OCI-LY3 (cell line): ENCODE measurements at regions not wholly inside any gene's neighbourhood (a gene's known extent, or its start where the extent isn't known, plus 50 kb on each side); places are given as distances from the start of the nearest gene placed in this dataset.

ENCODE experiments used
- H2AFZ ChIP-seq: fragments of 200-600, 300-600 bp; shearing (Covaris generic); 2 replicates; pipeline ENCODE4 v1.6.0; 2014; ENCODE audit warnings: antibody characterized with exemption, low read depth, low read length
- H3K27ac ChIP-seq: fragments of 200-600, 300-600 bp; sonication (generic); 2 replicates; pipeline ENCODE4 v1.5.1; 2014; ENCODE audit warnings: mild to moderate bottlenecking, low read length, moderate library complexity, mixed read lengths
- H3K27me3 ChIP-seq: fragments of 200-600, 300-600 bp; sonication (generic); 2 replicates; pipeline ENCODE4 v1.6.1; 2014; ENCODE audit warnings: low read depth, low read length, mixed read lengths
- H3K36me3 ChIP-seq: fragments of 200-600, 300-600 bp; sonication (generic); replicated peaks from 2 replicates; pipeline ENCODE3; 2014; ENCODE audit warnings: low read depth, low read length, mixed read lengths
- H3K4me1 ChIP-seq: fragments of 300-600, 200-600 bp; sonication (generic); 2 replicates; pipeline ENCODE4 v1.6.1; 2014; ENCODE audit warnings: low read length, mixed read lengths
- H3K4me2 ChIP-seq: fragments of 200-600, 300-600 bp; sonication (generic); 2 replicates; pipeline ENCODE4 v1.6.1; 2014; ENCODE audit warnings: low read length, mixed read lengths
- H3K4me3 ChIP-seq: fragments of 300-600, 200-600 bp; sonication (generic); 2 replicates; pipeline ENCODE4 v1.5.1; 2014; ENCODE audit warnings: antibody characterized with exemption, mild to moderate bottlenecking, low read length, moderate library complexity
- H3K79me2 ChIP-seq: fragments of 300-600, 200-600 bp; shearing (Covaris generic); 2 replicates; pipeline ENCODE4 v1.6.1; 2014; ENCODE audit warnings: mild to moderate bottlenecking, low read length, mixed read lengths
- H3K9ac ChIP-seq: fragments of 300-600, 200-600 bp; shearing (Covaris generic); 2 replicates; pipeline ENCODE4 v1.6.0; 2014; ENCODE audit warnings: mild to moderate bottlenecking, low read length, moderate library complexity
- H3K9me3 ChIP-seq: fragments of 200-600, 300-600 bp; shearing (Covaris generic); 2 replicates; pipeline ENCODE4 v1.6.1; 2014; ENCODE audit warnings: low read length, mixed read lengths; ENCODE audit not compliant: insufficient read depth
- H4K20me1 ChIP-seq: fragments of 200-600, 300-600 bp; sonication (generic); 2 replicates; pipeline ENCODE4 v1.6.1; 2016; ENCODE audit warnings: low read length, mixed read lengths; ENCODE audit not compliant: insufficient read depth
- CTCF ChIP-seq: fragments of 200-600, 300-600 bp; sonication (generic); IDR thresholded peaks from 2 replicates; pipeline ENCODE4 v1.5.1; 2014; ENCODE audit warnings: antibody characterized with exemption, low read length, low read depth
- EZH2phosphoT487 ChIP-seq: fragments of 200-600 bp; shearing (Covaris generic); IDR thresholded peaks from 2 replicates; pipeline ENCODE4 v1.6.1; 2018; ENCODE audit warnings: antibody characterized with exemption, mixed run types, low read depth

DNA sequence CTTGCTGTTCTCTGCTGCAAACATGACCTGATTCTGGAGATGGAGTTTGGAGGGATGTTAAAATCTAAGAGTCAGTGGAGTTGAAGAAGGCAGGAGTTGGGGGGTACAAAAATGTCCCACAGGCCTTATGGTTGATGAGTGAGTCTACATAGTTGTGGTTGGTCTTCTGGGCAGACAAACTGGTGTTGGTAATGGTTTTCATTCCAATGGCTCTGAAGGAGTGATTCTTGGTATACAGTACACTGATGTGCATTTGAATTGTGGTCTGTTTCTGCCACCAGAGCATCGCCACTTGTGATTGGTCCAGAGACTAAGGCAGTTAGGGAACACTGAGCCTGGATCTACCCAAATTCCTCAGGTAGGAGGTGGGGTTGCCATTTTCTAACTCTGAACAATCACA lies 514.1 kb upstream of the CFAP20DC start:
- Histone ChIP-seq H3K27me3 (no peaks in the 10 kb centered on the region), H3K9me3 (peaks cover 11% of the 10 kb centered on the region; the same call in 1 of the 2 replicates), H3K4me1 (peaks cover 51% of the 10 kb centered on the region), H3K27ac (no peak overlapping the region), H3K36me3 (peaks cover 4% of the 10 kb centered on the region), H3K9ac (no peak overlapping the region), H2AFZ (no peak overlapping the region), H4K20me1 (no peaks in the 10 kb centered on the region), H3K4me3 (no peak overlapping the region), H3K4me2 (no peak overlapping the region), H3K79me2 (no peaks in the 10 kb centered on the region)
- TF ChIP-seq EZH2phosphoT487 (no peak), CTCF (no peak)

DNA sequence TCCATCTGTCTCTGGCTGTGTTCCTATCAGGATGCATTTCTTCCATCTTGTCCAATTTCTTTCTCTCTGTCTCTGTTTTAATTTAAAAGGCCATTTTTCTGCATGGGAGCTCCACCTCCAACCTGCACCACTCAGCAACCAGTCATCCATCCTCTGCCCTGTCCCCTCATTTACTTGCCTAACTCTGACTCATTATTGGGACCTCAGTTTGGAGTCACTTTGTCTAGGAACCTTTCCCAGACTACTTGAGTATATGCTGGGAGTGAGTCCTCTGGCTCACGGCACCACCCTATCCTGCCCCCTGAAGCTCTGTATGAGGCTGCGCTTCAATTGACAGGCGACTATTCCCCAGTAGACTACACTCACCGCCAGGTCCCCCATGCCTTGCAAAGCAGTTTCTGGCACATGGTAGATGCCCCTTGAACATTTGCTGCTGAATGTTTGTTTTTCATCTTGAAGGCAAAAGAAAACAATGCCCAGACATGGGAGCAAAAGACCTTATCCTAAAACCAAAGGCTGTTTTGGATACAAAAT lies 513.3 kb upstream of the CFAP20DC start:
- Histone ChIP-seq H3K4me2 (no peak overlapping the region), H3K9ac (no peak overlapping the region), H3K4me1 (peaks cover 48% of the 10 kb centered on the region), H3K79me2 (no peaks in the 10 kb centered on the region), H3K27ac (no peak overlapping the region), H4K20me1 (no peaks in the 10 kb centered on the region), H3K9me3 (peaks cover 11% of the 10 kb centered on the region; the same call in 1 of the 2 replicates), H3K27me3 (no peaks in the 10 kb centered on the region), H2AFZ (no peak overlapping the region), H3K4me3 (no peak overlapping the region), H3K36me3 (peaks cover 4% of the 10 kb centered on the region)
- TF ChIP-seq CTCF (no peak), EZH2phosphoT487 (no peak)

- no peaks in the 10 kb centered on the region for H3K27me3 ChIP-seq
- no peak overlapping the region for H2AFZ ChIP-seq
- TF ChIP-seq CTCF (no peak), EZH2phosphoT487 (no peak)
- H3K27ac ChIP-seq = peak overlapping the region; percentile 13; the same call in 1 of the 2 replicates
- peaks cover 4% of the 10 kb centered on the region for H3K36me3 ChIP-seq
- no peak overlapping the region for H3K4me2 ChIP-seq
- no peak overlapping the region; the same call in 1 of the 2 replicates for H3K9ac ChIP-seq
- peaks cover 18% of the 10 kb centered on the region; the same call in 1 of the 2 replicates for H3K9me3 ChIP-seq
- no peaks in the 10 kb centered on the region for H3K79me2 ChIP-seq
- no peaks in the 10 kb centered on the region for H4K20me1 ChIP-seq
- H3K4me3 ChIP-seq = no peak overlapping the region
- H3K4me1 ChIP-seq = peaks cover 34% of the 10 kb centered on the region
These were observed 510.1 kb upstream of the CFAP20DC start for GRCh38 chr3:59559721-59560435.

DNA sequence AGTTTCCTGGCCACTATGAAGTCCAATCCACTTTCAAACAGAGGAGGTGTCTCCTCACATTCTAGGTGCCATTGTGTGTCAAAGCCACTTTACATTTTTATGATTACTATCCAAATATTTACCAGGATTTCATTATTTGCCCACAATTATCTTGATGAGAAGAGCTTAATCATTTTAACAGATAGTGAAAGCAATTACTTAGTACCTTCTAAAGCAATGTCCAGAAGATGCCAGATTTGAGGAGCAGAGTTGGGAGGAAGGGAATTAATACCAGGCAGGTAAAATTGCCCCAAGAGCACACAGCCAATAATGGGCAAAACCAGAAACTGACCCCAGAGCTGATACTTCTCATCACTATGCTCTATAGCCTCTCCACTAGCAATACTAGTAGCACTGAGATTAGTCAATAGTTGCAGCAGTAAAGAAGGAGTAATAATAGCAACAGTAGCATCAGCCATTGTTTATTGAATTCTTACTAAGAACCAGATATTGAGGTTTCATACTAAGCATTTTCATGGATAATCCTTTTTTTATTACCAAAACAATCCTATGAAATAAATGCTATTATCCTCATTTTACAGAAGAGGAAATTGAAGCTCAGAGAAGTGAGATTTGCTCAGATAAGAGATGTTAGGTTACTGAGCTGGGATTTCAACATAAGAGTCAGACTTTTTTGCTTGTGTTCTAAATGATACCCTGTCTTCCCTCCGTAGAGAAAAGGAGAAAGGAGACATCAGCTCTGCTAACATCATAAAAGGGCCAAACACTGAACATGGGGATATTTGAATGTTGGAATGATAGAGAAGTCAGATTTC lies 509.3 kb upstream of the CFAP20DC start:
- H3K4me3 ChIP-seq = no peak overlapping the region
- no peaks in the 10 kb centered on the region for H3K27me3 ChIP-seq
- peaks cover 34% of the 10 kb centered on the region for H3K4me1 ChIP-seq
- no peak overlapping the region for H2AFZ ChIP-seq
- peaks cover 18% of the 10 kb centered on the region; the same call in 1 of the 2 replicates for H3K9me3 ChIP-seq
- H4K20me1 ChIP-seq = no peaks in the 10 kb centered on the region
- peaks cover 4% of the 10 kb centered on the region for H3K36me3 ChIP-seq
- H3K79me2 ChIP-seq = no peaks in the 10 kb centered on the region
- H3K9ac ChIP-seq = no peak overlapping the region; the same call in 1 of the 2 replicates
- H3K4me2 ChIP-seq = no peak overlapping the region
- no peak for TF ChIP-seq CTCF
- no peak for TF ChIP-seq EZH2phosphoT487
- peak overlapping the region; percentile 13; the same call in 1 of the 2 replicates for H3K27ac ChIP-seq
